NCI-H128 (cell line): ENCODE measurements at regions not wholly inside any gene's neighbourhood (a gene's known extent, or its start where the extent isn't known, plus 50 kb on each side); places are given as distances from the start of the nearest gene placed in this dataset.

Source experiments
- DNase-seq: peaks from one replicate; lab custom pipeline; 2025; ENCODE audit not compliant: unreplicated experiment; lab: John Stamatoyannopoulos, UW

DNA sequence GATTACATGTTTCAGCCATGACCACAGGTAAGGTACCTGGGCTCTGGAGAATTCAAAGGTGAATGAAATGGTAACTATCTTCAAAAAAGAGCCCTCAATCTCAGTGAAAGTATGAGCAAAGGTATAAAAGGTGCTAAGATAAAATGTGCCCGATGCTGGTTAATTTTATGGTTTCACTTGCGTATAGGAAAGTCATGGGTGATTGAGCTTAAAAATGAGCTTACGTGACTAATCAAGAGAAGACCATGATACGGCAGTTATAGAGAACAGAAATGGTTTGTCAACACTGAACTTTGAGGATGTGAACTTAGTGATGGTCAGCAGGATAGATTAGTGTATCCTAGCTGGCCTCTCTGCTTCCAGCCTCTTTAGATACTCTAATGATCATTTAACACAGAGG, 320.1 kb downstream of the DEPDC1B start:
- no peak for DNase-seq

DNA sequence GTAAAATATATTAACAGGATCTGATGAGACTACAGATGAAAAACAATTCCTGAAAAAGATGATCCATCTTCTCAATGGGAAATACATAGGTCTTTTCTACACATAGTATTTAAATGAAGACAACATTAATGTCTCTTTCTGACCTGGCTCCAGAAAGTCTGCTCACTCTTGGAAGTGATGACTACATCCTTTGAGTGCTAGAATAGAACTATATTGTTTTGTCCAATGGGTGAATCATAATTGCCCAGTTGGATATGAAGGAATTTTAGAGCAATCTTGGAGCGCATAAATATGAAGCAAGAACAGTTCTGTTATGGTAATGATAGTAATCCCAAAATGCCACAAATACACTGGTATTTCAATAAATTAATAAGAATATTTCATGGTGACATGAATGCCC, 322.1 kb downstream of the DEPDC1B start:
- DNase-seq = no peak

DNA sequence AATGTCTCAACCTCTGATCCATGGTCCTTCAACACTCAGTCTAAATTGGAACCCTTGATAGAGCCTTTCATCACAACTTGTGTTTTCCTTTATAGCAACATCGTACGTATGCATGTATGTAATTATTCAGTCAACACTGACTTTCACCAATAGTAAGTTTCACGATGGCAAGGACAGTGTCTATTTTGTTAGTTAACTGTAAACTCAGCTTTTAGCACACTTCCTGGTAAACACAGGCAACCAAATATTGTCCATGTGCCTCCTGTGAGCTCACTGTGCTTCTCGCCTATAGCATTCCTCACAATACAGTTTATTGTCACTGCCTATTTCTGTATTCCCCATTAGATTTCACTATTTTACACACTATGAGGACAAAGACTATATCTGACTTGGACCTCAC, 323.1 kb downstream of the DEPDC1B start:
- DNase-seq = no peak

DNA sequence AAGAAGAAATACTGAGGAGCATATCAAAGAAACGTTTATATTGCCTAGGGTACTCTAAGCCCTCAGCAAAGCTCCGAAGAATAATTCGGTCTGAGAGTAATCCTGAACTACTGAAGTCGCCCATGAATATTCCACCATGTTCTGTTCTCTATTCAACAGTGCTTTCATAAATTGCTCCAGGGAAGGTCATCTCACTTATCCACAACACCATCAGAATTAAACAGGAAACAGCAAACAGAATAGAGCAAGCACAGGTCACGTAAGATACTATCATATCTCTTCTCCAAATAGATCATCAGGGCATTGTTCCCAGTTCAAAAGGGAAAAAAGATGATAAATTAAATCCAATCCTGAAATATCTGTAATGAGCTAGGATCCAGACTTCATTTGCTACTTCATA, 325.6 kb downstream of the DEPDC1B start:
- DNase-seq = no peak

DNA sequence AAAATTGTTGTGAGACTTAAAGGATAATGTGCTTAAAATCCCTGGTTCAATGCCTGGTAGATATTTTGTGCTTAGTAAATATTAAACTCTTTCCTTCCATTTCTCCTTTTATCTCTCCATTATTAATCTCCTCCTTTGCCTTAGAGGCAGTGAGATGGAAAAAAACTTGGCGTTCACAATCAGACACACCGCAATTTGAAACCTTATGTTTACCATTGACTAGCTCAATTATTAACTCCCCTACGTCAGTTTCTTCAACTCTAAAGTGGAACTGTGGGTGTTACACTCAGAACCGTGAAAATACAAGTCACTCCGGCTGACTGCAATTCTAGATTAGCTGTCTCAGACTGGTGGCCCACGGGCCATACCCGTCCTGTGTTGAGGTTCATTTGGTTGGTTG, 327.2 kb downstream of the DEPDC1B start:
- no peak for DNase-seq

DNA sequence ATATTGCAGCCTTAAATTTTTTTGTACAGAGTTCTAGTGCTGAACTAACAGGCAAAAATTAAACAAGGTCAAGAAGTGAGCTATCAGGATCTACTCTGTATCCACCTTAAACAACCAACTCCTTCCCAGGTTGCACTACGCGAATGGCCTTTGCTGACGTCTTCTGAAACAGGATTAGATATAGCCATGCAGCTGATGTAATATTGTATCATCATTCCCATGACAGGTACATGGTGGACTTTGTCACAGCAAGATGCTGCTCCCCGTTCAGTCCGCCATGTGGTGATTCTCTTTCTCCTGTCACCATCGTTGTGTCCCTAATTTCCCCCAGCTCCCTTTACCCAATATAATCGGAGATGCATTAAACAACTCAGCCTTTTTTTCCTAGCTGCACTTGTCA, 328.9 kb downstream of the DEPDC1B start:
- no peak for DNase-seq

DNA sequence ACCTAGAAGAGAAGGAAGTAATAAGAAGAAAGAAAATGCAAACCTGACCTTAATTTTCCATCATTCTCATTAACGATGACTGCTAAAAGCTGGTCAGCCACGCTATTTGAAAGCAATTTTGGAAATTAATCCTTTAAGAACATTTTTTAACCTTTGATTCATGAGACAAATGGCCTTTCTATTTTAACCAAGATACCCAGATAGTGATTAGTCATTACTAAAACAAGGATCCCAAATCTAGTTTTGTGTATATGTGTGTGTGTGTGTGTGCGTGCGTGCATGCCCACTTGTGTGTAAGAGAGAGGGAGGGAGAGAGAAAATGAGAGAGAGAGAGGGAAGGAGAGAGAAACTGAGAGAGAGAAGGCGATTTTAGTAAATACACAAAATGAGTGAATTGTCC, 329.5 kb downstream of the DEPDC1B start:
- no peak for DNase-seq

DNA sequence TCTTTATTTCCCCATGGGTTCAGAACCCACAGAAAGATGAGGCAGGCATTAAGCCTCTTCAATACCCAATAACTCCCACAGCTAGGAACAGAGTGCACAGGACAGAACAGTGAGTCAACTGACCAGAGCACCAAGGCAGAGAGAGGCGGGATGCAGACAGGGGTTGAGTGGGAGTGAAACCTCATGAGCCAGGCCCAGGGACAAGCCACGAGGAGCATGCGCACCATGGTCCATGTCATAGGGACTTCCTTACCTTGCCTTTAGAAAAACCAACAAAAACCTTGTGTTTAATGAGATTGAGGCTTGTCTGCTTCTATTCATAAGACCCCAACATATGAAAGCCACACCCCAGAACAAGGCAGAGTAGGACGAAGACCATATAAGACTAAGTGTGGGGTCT, 330.6 kb downstream of the DEPDC1B start:
- no peak for DNase-seq

DNA sequence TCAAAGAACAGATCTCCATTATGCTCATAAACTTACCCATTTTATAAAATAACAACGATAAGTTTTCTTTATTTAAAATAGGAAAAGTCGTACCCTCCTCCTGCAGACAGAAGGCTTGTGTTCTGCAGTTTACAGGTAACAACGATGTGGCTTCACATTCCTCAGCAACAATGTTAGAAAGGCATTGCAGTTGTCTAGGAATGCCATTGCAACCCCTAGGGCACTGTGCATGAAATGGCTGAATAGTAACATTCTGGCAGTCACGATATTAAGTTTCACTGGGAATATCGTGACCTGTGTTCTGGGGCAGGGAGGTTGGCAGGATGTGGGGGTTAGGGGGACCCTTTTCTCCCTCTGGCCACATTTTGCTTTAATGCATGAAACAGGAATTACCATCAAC, 331.9 kb downstream of the DEPDC1B start:
- DNase-seq = no peak

DNA sequence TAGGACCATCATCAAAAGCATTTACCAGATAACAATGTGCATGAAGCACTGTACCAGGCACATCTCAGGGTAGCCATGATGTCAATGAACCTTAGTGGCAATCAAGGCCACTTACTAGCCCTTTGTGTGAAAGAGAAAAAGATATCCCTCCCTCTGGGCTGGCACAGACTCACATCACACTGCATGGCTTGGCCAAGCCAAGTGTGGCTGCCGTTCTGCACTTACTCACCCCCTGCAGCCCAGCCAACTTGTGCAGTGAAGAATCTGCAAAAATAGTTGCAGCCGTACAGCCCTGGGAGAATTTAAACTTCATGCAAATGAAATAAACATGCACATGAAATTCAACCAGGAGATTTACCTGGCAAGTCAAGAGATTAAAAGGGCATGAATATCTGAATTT, 333.5 kb downstream of the DEPDC1B start:
- DNase-seq = no peak

DNA sequence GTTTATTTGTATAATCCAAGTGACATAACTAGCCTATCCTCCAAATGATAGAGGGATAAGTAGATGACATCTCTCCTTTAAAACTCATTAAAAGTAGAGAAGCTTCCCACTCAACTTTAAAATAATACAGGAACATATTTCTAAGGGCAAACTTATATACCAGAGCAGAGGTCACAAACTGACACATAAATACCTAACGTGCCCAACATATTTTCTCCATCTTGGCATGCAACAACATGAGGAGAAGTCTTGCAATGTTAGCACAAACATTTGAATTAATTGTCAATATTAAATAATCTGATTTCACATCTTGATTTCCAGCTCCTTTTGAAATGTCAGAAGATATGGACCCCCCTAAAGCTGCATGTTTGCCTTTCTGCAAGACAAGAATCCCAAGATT, 335.0 kb downstream of the DEPDC1B start:
- DNase-seq = no peak

DNA sequence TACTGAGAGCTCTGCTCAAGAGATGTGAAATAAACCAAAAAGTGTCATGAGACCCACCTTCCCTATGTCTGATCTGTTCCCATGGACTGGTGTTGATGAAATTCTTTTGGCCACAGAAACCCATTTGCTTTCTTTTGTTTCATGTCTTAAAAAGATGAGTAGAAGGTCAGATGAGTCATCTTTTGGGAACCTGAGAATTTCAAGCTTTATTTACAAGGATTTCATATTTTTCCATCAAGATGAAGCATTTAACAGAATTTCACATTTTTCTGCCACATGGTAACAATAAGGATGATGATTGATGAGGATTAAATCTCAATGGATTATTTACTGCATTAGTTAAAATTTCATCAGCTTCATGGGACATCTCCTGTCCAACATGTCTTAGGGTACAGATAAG, 337.8 kb downstream of the DEPDC1B start:
- DNase-seq = no peak

DNA sequence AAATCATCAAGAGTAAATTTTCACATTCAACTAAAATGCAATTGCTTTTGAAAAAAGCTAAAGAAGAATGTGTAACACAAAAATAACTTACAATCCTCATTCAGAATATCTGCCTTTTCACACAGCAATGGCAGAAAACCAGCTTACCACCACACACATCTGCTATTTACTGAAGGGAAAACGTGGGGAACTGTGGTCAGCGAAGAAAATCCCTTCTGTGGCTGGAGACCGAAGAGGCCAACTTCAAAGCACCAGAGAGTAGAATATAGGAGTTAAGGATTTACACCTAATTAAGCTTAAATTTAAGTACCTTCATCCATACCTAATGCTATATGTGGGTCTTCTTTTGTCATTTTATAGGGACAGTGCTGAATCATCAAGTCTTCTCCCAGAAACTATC, 339.6 kb downstream of the DEPDC1B start:
- no peak for DNase-seq

DNA sequence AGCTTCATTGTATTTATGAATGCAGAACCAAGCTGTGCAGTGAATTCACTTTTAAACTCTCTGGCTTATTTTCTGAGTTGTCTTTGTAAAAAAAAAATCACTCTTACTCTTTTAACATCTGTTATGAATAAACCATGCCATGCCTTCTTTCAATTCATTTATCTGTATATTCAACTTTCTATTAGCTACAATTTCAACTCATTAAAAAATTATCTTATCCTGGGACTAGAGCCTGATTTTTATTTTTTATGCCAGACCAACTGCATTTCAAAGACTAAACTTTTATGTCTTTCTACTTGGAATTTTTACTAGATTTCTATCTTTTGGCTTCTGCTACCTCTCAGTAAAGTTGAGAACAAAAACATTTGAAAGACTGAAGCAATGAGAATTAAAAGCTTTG, 342.7 kb downstream of the DEPDC1B start:
- DNase-seq = no peak

DNA sequence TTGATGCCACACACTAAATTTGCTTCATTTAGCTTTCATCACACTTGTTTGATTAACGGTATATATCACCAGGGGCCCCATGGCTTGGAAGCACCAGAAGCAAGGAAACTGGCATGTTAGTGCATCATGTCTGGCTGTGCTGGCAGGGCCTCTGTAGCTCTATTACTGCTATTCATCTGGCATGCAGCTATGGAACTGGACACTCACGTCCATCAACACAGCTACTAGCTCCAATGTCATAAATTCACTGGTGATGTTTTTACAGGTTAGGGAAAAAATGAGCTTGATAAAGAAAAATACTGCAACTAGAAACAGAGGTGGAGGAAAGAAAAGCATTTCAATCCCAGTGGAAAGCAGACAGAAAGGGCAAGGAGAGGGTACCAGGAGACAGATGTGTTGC, 343.2 kb downstream of the DEPDC1B start:
- no peak for DNase-seq

DNA sequence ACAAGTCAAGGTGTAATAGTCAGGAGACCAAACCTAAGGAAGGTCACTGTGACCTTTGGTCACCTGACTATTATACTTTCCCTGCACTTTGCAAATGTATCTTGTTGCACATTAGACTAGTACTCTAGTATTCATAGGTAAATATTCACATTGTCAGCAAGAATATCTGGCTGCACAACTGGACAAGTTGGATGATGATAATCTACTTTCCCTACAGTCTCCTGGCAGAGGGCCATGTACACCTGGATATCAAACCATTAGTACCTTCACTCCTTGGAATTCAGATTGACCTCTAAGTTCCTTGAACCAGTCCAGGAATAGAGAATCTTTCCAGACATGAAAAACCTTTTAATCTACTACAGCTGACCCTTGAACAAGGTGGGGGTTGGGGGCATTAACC, 344.8 kb downstream of the DEPDC1B start:
- no peak for DNase-seq

DNA sequence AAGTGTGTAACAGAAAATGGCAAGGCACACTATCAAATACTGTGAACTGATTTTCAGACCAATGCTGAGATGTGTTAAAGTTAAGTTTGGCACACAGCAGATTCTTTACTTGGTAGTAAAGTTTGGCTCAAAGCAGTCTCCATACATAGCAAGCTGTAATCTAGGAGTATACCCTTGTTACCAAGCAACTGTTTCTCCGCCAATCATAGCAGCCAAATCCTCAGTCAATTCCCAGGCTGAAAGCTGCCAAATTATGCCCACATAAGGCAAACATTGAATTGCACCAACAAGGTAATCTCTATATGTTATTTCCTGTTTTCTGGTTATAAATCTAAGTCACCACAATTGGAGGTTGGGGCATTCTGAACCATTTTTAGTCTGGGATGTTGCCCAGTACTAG, 345.7 kb downstream of the DEPDC1B start:
- DNase-seq = no peak

DNA sequence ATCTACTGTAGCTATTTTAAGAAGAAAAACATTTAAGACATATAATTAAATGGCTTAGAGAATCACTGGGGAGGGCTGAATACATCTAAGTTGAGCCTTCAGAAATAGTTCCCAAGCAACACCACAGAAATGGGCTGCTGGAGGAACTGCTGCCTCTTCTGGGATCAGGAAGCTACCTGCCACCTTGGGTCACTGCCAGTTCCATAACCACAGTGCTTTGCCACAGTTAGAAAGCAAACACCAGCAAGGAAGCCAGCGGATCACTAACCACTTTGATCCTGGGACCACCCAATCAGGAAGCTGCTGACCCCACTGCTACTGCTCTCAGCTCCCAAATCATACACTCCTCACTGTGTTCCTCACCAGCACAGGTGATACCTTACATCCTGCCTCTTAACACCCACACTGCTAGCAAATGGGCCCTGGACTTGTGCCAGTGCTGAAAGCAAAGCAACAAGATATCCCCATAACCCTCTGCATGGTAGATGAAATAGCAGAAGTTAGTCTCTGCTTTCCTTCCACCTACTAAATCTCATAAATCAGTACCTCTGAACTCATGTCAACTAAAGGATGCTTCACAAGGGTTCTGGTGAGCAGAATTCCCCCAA, 346.9 kb downstream of the DEPDC1B start:
- peak; percentile 42 for DNase-seq

DNA sequence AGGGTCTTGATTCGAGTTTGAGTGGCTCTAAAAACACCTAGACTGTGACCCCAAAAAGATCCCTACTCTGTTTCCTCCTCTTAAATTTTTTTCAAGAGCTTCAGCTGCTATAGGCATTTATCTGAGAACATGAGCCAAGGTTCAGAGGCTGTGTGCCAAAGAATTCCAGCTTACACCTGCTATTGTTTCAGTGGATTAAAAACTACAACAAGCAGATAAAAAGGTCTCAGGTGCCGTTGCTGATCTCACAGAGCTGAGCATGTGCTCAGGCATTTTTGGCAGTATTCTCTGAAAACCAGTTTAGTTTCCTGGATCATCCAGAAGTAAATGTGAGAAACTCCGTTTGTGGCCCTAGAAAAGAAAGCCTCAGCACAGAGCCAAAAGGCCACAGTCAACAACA, 349.2 kb downstream of the DEPDC1B start:
- no peak for DNase-seq

DNA sequence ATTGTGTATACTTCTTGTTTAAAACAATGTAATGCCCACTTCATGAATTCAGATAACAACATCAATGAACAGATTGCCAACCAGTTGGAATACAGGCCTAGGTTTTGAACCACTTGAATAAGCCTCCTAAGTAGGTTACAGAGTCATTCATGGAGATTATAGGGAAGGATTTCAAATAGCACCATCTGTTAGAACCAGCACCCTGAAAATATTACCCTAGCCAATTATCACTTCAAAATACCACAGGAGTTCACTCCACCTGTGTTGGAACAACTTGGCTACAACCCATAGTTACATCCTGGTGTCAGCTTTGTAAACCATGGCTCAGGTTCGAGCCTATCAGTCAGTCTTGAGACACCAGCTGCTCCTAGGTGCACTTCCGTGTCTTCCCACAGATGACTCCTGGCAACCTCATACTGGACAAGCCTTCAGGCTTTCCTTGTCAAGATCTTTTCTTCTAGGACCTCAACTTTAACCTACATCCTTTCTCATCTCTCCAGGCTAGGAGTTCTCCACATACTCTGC, 350.0 kb downstream of the DEPDC1B start:
- DNase-seq = no peak

DNA sequence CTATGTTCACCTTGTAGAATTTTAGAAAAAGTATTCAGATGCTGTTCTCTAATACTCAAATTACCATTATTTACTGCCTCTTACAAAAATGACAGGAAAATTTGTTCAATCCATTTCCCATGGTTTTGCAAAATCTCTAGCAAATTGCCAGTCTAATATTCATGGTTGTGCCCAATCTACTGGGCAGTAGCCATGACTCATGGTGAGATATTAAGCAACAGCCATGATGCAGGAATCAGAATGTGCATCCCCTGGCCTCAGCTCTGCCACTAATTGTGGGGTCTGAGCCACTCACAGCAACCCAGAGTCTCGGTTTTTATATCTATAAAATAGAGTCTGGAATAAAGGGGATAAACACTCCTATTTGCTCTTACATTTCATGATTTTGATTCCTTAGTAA, 353.6 kb downstream of the DEPDC1B start:
- no peak for DNase-seq

DNA sequence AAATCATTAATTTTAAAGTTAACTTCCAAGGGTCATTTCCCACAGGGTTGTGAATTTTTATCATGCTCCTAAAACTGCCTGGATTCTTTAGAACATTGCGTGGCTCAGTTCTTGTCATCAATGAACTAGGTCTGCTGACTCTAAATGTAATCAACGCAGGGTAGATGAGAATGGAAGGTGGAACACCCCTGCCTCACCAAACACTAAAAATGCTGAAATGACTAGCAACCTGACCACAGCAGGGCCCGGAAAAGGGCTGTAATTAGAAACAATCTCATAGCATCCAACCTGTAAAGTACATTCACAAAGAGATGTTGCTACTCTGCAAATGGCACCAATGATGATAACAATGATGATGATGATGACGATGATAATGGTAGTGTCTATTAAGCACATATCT, 356.9 kb downstream of the DEPDC1B start:
- no peak for DNase-seq

DNA sequence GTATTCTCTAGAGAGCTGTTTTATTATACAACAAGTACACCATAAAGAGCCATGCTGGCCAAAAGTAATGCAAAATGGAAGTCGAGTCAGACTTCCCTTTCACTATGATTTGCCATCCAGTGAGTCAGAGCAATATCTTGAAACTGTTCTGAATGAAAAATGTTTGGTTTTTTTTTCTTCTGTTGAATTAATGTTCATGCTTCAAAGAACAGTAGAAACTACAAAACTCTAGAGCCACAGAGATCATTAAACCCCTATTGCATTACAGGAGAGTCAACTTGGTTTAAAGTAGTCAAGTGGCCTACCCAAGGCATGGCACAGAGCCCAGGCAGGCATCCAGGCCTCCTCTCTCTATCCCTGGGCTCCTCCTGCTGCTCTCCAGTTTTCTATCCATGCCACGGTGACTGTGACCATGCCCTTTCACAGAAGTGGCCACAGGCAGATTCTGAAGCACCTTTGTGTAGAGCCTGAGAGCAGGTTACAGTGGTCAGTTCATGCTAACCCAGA, 358.9 kb downstream of the DEPDC1B start:
- DNase-seq = no peak
